SK-N-SH (cell line): ENCODE measurements at regions not wholly inside any gene's neighbourhood (a gene's known extent, or its start where the extent isn't known, plus 50 kb on each side); places are given as distances from the start of the nearest gene placed in this dataset.

Source experiments
- CHD2 ChIP-seq: fragments of 150-350 bp; IDR thresholded peaks from 2 replicates; pipeline ENCODE4 v1.6.1; 2018; ENCODE audit warnings: low read length; ENCODE audit not compliant: partially characterized antibody
- EZH2phosphoT487 ChIP-seq: fragments of 200-600 bp; sonication (generic); IDR thresholded peaks from 2 replicates; pipeline ENCODE4 v1.6.1; 2017; ENCODE audit warnings: low read depth, mixed run types, mild to moderate bottlenecking, antibody characterized with exemption, moderate library complexity, borderline replicate concordance
- MXI1 ChIP-seq: IDR thresholded peaks from 2 replicates; pipeline ENCODE4 v1.6.1; 2012; ENCODE audit warnings: mild to moderate bottlenecking, low read depth, low read length, improper control_type of control experiment
- POLR2AphosphoS5 ChIP-seq: IDR thresholded peaks from 2 replicates; pipeline ENCODE4 v1.6.1; 2012; ENCODE audit warnings: low read depth, low read length
- SIN3A ChIP-seq: IDR thresholded peaks from 2 replicates; pipeline ENCODE4 v1.6.1; 2012; ENCODE audit warnings: low read depth, mild to moderate bottlenecking, low read length, moderate library complexity, borderline replicate concordance
- USF2 ChIP-seq: fragments of 150-350 bp; IDR thresholded peaks from 2 replicates; pipeline ENCODE4 v1.6.1; 2017; ENCODE audit warnings: antibody characterized with exemption, low read length, low read depth, borderline replicate concordance
- YY1 ChIP-seq: IDR thresholded peaks from 2 replicates; pipeline ENCODE4 v1.4.0; 2012; ENCODE audit warnings: low read depth, mild to moderate bottlenecking
- TF ChIP-seq, protein P1 (sequence below): fragments of 200-600 bp; sonication (generic); IDR thresholded peaks from 2 replicates; pipeline ENCODE4 v1.6.1; 2017; ENCODE audit warnings: antibody characterized with exemption, mild to moderate bottlenecking, moderate library complexity
- TF ChIP-seq, protein P2 (sequence below): IDR thresholded peaks from 2 replicates; pipeline ENCODE4 v1.6.1; 2012; ENCODE audit warnings: mild to moderate bottlenecking, low read depth, low read length, moderate library complexity
- TF ChIP-seq, protein P3 (sequence below): IDR thresholded peaks from 2 replicates; pipeline ENCODE4 v1.4.0; 2012; ENCODE audit warnings: low read depth, borderline replicate concordance

- TF ChIP-seq CHD2 (no peak), MXI1 (no peak), POLR2AphosphoS5 (no peak), USF2 (no peak), EZH2phosphoT487 (no peak), SIN3A (no peak), YY1 (no peak)
- TF ChIP-seq, protein P1, sequence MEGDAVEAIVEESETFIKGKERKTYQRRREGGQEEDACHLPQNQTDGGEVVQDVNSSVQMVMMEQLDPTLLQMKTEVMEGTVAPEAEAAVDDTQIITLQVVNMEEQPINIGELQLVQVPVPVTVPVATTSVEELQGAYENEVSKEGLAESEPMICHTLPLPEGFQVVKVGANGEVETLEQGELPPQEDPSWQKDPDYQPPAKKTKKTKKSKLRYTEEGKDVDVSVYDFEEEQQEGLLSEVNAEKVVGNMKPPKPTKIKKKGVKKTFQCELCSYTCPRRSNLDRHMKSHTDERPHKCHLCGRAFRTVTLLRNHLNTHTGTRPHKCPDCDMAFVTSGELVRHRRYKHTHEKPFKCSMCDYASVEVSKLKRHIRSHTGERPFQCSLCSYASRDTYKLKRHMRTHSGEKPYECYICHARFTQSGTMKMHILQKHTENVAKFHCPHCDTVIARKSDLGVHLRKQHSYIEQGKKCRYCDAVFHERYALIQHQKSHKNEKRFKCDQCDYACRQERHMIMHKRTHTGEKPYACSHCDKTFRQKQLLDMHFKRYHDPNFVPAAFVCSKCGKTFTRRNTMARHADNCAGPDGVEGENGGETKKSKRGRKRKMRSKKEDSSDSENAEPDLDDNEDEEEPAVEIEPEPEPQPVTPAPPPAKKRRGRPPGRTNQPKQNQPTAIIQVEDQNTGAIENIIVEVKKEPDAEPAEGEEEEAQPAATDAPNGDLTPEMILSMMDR: no peak
- TF ChIP-seq, protein P2, sequence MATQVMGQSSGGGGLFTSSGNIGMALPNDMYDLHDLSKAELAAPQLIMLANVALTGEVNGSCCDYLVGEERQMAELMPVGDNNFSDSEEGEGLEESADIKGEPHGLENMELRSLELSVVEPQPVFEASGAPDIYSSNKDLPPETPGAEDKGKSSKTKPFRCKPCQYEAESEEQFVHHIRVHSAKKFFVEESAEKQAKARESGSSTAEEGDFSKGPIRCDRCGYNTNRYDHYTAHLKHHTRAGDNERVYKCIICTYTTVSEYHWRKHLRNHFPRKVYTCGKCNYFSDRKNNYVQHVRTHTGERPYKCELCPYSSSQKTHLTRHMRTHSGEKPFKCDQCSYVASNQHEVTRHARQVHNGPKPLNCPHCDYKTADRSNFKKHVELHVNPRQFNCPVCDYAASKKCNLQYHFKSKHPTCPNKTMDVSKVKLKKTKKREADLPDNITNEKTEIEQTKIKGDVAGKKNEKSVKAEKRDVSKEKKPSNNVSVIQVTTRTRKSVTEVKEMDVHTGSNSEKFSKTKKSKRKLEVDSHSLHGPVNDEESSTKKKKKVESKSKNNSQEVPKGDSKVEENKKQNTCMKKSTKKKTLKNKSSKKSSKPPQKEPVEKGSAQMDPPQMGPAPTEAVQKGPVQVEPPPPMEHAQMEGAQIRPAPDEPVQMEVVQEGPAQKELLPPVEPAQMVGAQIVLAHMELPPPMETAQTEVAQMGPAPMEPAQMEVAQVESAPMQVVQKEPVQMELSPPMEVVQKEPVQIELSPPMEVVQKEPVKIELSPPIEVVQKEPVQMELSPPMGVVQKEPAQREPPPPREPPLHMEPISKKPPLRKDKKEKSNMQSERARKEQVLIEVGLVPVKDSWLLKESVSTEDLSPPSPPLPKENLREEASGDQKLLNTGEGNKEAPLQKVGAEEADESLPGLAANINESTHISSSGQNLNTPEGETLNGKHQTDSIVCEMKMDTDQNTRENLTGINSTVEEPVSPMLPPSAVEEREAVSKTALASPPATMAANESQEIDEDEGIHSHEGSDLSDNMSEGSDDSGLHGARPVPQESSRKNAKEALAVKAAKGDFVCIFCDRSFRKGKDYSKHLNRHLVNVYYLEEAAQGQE: no peak
- TF ChIP-seq, protein P3, sequence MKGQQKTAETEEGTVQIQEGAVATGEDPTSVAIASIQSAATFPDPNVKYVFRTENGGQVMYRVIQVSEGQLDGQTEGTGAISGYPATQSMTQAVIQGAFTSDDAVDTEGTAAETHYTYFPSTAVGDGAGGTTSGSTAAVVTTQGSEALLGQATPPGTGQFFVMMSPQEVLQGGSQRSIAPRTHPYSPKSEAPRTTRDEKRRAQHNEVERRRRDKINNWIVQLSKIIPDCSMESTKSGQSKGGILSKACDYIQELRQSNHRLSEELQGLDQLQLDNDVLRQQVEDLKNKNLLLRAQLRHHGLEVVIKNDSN: no peak
Observed at GRCh38 chr1:81042225-81042624, 758.5 kb upstream of the ADGRL2 start.
